DMS 273 treated with DMSO at 0.1 percent for 48 hours (cell line): ENCODE measurements at regions not wholly inside any gene's neighbourhood (a gene's known extent, or its start where the extent isn't known, plus 50 kb on each side); places are given as distances from the start of the nearest gene placed in this dataset.
A peak's percentile ranks its signal among the peaks of the same experiment; 100 is the strongest.
"Not testable (repeated sequence)": the region's sequence is repeated elsewhere in the genome, so short reads cannot be mapped to it uniquely, and the experiment has no call there.

Experiments used
- DNase-seq: peaks from one replicate; lab custom pipeline; 2025; lab: John Stamatoyannopoulos, UW

DNA sequence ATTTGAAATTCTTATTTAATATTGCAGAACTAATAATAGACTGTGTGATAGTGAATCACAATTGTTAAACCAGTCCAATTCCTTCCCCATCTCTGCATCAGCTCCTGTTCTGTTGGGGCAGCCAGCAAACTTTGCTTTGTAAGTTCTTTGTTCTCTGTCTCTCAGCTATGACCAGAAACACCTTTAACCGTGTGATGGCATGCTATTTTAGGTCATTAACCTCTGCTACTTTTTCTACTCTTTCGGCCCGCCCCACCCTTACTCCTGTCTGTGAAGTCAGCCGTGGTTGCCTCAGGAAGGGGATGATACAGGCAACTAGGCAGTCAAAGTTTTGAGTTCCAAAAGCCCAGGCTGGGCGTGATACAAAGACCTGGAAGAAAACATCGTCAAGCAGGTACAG lies 51.3 kb upstream of the EGFL6 start:
- no peak for DNase-seq

DNA sequence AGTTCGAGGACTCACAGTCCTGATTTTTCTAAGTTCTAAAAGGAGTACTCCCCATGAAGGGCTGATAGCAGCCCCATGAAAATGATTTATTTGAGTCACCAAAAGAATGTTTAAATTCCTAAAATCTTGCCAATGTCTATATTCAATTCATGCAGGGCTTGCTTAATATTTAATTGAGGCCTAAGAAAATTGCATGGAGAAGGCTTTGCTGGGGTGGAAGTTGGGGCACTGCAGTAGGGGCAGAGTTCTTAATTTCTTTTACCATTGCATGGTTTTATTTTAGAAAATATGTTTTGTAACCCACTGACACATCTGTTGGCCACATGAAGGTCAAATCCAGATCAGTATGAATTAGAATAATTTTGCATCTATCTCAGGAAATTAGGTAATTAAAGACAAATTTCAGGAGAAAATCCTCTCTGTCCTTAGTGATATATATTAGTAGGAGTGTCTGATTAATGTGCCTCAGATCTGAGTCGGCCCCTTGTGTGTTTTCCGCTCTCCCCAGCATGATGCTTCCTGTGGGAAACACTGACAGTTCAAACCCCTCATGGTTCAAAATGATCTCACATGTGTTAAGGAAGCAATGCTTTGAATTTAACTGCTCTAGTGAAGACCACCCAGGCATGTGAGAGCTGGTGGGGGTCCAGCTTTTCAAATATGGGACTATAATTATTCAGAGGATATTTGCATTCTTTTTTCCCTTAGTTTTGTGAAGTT lies 54.0 kb upstream of the EGFL6 start:
- DNase-seq = no peak

DNA sequence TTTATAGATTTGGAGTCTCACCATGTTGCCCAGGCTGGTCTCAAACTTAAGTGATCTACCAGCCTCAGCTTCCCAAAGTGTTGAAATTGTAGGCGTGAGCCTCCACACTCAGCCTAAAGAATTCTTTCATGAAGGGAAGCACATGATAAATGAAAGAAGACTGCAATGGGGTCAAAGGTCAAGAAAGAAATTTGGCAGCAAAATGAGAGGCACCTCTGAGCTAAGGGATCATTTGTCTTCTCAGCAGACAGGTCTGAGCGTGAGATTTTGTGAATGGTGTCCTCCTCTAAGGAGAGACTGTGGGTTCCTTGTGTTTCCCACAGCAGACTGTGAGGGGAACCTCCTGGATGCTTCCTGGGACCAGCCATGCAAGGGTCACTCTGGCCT lies 57.5 kb upstream of the EGFL6 start:
- no peak for DNase-seq

DNA sequence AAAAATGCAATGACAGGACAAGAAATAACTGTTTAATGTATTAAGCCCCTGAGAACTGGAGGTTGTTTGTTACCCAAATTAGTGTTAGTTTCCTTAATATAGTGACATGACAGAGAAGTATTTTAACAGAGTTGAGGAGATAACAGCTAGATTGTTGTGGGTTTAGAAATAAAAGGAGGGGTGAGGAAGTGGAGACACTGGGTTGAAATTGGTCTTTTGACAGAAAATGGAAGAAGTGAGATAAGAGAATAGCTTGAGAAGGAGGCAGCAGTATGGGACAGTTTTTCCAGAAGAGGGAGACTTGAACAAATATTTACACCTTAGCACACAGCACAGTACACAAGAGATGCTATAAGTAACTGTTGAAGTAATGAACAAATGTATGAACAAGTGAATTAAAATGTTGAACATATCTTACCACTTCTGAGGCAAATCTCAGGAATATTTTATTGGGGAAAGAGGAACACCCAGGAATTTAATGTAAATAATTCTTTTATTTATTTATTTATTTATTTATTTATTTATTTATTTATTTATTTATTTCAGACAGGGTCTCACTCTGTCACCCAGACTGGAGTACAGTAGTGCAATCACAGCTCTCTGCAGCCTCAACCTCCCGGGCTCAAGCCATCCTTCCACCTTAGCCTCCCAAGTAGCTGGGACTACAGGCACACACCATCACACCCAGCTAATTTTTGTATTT lies 58.0 kb upstream of the EGFL6 start:
- no peak for DNase-seq

DNA sequence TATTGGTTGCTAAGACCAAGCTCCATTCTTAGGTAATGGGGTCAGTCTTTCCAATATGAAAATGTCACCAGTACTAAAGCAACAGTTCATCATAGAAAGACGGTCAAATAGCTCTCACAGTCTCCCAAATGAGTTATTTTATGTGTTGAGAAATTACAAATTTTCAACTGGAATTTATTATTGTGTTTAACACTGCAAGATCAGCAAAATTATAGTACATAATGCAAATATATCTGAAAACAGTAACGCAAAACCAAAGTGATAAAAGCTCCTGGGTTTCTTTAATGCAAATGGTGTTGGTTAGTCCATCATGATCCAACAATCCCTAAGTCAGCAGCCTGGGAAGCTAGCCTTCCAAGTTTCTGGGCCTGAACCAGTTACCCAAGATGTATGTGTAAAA lies 61.5 kb upstream of the EGFL6 start:
- DNase-seq = no peak

DNA sequence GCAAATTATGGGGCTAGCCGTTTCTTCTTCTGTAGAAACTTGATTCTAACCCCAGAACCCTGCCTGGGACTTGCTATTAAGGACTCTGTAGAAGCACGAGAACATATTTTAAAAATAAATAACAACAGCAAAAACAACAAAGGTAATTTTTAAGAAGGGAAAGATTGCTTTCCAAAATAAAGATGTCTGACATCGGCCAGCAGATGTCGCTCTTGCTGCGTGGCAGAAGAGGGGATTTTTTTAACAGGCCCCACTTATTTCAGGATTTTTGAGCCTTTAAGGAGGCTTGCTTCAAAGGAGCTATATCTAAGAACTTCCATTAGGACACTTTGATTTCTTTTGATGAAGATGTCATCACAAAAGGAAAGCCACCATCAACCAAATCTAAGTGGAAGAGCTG lies 62.8 kb upstream of the EGFL6 start:
- DNase-seq = no peak

DNA sequence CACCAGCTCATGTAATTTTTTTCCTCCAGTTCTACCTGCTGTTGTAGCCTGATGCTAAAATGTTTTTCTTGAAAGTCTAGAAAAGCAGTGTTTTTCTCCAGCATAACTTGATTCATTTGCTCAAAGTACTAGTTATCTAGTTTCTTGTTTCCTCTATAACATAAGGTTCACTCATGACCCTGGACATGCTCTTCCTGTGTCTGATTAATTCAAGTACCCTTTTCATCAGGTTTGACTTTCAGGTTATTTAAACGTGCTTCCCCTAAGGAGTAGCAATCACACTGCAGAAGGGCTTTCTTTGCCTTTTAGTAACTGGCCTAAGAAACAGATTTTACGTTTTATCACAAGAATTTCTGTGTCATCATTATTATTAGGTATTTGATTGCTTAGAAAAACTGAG lies 66.8 kb upstream of the EGFL6 start:
- DNase-seq = no peak

DNA sequence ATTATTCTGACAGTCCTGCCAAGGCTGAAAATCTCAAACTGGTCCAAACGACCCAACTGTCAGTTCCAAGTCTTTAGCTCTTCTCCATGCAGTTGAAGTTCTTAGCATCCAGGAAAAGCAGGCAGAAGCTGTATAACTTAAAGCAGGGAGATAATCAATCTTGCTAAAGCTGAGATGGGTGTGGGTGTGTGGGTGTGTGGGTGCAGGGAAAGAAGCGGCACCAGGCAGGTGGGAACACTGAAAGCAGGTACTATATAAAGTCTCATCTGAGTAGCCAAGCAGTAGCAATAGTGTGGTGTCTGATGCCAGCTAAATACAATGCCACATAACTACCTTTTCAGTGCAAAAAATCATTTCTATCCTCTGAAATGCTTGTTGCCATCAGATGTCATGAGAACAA lies 69.7 kb upstream of the EGFL6 start:
- DNase-seq = no peak

DNA sequence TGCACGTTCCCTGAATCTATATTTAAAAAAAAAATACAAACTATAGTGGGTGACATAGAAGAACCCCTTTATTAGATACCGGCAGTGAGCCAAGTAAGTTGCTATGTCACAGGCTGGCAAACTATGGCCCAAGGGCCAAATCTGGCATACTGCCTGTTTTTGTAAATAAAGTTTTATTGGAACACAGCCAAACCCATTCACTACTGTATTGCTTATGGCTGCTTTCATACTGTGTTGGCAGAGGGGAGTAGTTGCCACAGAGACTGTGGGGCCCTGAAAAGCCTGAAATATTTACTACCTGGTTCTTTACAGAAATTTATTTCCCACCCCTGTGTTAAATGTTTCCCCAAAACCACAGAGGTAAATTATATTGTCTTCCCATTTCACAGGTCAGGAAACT lies 71.2 kb upstream of the EGFL6 start:
- no peak for DNase-seq

DNA sequence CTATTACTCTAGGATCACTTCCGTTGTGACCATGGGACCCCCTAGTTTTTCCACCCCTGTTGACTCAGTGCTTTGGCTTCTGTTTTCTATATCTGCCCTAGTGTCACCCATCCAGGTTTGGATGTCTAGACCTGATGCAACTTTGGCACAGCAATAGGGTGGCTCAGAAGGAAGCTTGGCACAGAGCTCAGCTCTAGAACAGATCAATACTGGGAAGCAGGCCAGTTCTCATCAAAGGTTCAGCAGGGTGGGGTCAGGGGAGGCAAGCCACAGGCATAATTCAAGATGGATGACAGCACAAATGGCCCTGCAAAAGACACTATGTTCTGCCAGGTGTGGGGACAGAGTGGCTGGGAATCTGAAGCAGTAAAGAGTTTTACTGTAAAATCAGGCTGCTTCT lies 74.2 kb upstream of the EGFL6 start:
- no peak for DNase-seq

DNA sequence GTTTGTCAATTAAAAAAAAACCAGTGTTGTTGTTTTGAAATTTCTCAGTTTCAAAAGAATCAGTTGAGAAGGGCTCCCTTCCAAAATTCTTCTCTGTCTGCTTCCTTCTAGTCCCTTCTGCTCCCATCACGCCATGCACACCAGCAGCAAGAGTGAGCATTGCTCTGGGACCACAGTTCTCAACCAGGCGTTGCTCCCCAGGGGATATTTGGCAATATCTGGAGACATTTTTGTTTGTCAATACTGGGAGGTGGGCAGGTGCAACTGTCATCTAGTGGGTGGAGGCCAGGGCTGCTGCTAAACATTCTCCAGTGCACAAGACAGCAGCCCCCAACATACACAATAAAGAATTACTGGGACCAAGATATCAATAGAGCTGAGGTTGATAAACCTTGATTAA lies 74.8 kb upstream of the EGFL6 start:
- no peak for DNase-seq

DNA sequence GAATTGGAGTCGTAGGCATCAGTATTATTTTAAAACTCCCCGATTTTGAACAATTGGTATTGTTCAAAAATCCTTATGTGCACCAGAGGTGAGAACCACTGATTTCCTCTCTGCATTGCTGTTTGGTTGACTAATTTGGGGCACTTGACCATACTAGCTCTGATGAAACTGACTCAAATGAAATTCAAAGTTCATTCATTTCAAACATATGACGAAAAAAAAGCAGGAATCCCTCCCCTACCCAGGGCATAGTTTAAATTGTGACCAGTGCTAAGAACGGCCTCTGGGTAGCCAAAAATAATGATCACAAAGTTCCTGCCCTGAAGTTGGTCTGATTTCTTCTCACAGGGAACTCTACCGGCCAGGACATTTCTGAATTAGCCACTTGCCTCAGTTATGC lies 75.7 kb upstream of the EGFL6 start:
- no peak for DNase-seq

DNA sequence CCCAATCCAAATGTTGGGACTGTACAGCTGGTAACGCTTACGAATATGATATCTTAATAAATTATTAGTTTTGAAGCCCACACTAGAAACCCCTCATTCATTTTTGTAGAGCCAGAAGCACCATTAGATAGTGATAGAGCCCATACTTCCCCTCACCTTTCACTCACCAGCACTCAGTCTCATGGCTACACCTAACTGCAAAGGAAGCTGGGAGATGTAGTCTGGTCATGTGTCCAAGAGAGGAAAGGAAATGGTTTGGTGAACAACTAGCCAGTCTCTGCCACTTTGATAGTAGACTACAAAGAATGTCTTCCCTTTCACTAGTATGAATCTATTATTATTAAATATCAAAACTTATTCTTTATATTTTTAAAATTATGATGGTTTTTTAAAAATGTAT lies 77.1 kb upstream of the EGFL6 start:
- DNase-seq = no peak

DNA sequence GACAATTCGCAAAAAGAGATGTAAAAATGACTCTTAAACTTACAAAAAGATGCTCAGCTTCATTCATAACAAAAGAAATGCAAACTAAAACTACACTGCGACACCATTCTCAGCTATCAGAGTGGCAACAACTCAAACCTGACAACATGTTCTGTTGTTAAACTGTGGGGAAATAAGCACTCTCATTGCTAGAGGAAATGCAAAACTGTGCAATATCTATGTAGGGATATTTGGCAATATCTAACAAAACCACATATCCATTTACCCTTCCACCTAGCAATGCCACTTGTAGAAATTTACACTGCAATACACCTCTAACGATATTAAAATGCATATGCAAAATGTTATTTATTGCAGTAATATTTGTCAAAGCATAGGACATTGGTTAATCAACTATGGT lies 78.3 kb upstream of the EGFL6 start:
- no peak for DNase-seq

DNA sequence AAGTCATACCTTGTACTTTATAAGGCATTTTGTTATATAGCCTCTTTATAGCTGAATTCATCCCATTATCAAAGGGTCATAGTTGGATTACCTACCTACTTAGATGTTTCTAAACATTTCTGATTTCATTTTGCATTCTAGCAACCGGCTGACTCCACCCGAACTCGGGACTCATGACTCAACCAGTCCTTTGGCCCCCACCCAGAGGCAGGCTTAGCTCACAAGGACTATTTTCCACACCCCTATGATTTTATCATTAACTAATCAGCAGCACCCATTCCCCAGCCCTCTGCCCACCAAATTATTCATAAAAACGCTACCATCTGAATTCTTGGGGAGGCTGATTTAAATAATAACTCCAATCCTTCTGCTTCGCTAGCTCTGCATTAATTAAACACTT lies 79.9 kb upstream of the EGFL6 start:
- DNase-seq = no peak

DNA sequence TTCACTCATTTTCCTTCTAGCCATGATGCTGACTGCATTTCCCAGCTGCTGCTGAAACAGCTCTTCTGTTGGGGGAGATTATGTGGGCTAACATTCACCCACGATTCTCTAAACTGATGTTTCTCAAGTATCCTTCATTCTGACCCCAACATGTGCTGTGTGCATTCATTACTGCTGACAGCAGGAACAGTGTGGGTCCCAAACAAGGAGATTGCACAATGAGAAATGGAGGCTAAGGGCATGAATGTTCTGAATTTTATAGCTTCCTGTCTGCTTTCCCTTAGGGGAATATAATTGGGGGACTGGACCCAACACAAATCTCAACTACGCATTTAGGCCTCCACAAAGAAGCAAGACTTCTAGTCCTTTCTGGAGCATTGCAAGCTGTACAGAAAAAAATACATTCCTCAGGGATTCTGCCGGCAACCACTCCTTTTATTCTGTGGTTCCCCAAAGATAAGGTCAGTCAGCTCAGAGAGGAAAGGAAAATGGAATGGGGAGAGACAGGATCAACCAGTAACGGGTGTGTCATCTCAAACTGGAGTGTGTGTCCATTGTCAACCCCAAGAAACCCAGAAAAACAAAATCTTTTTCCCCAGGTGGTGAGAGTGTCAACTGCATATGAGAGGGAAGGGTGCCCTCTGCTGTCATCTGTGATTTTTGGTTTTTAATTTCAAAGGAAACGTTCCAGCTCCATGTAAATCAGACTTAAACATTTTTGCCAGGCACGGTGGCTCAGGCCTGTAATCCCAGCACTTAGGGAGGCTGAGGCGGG lies 81.5 kb upstream of the EGFL6 start:
- DNase-seq = peak; percentile 63

DNA sequence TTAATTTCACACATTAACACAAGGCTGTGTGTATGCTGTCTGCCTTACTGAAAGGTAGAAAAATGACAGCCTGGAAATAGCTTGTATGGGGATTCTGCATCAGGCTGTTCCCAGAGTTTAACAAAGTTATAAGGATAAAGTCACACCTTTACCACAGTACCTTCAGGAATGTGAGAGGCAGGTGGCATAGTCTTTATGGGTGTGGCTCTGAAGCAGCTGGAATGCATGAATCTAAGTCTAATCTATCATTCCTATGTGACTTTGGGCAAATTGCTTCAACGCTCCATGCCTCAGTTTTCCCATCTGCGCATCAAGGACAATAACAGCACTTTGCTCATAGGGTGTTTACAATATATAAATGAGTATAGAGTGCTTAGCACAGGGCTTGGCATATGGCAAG lies 84.2 kb upstream of the EGFL6 start:
- no peak for DNase-seq

DNA sequence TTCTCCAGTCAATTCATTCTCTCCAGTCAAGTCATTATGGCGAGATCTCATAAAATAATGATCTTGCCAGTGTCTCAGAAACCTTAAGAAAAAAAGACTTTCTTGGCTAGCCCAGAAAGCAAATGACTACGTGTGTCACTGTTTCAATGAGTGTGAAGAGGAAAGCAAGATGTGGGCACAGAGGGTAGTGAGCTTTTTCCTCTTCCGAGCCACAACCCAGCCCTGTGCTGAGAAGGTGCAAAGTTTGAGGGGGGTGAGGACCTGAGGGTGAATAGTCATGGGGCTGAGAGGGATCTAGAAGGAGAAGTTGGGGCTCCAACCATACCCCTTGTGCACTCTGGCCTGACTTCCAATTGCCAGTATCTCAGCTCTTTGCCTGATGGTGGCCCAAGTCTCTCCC lies 85.6 kb upstream of the EGFL6 start:
- DNase-seq = no peak

DNA sequence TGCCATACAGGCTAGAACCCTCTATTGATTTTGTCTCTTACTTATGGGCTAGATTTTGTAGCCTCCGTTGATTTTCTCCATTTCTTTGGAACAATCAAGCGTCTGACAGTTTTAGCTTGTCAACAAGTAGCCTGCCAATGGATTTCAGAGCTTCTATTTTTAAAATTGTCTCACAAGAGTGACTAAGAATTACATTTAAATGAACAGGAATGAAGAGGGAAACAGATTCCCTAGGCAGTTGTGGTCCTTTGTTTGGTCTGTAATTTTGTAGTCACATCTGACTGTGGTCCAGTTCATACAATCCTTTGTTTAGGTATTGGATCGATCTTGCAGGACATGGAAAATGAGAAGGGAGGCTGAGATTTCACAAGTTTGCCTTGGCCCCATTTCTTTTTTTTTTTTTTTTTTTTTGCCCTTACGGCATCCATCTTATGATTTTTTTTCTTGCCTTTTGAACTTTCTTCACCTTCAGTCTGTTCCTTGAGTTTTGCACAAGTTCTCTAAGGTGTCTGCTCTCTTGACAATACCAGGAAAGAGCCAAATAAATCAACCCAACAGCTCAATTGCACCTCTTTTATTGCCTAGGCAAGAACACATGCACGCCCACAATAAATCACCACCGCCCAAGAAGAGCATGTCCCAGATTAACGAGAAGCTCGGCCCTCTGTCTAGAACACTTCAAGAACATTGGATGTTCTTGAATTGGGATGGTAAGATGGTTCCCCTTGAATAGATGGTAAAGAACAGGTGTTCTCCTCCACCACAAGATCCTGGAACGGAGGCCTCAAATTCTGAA lies 86.5 kb upstream of the EGFL6 start:
- DNase-seq = no peak

DNA sequence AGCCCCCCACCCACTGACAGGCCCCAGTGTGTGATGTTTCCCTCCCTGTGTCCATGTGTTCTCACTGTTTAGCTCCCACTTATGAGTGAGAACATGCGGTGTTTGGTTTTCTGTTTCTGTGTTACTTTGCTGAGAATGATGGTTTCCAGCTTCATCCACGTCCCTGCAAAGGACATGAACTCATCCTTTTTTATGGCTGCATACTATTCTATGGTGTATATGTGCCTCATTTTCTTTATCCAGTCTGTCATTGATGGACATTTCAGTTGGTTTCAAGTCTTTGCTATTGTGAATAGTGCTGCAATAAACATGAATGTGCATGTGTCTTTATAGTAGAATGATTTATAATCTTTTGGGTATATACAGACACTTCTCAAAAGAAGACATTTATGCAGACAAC lies 88.6 kb upstream of the EGFL6 start:
- DNase-seq = not testable (repeated sequence)

DNA sequence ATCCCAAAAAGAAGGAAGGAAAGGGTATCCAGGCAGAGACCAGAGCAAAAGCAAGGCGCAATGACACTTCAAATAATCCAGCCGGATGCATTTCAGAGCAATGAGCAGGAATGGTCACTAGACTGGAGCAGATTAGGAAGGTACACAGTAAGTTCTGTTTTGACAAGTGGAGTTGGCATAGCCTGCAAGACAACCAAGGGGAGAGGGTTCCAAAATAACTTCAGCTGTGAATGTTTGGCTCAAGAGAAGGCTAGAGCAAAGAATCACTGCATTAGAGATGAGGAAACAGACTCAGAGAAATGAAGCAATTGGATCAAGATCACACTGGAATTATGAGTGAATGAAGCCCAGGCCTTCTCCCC lies 90.0 kb upstream of the EGFL6 start:
- DNase-seq = no peak

DNA sequence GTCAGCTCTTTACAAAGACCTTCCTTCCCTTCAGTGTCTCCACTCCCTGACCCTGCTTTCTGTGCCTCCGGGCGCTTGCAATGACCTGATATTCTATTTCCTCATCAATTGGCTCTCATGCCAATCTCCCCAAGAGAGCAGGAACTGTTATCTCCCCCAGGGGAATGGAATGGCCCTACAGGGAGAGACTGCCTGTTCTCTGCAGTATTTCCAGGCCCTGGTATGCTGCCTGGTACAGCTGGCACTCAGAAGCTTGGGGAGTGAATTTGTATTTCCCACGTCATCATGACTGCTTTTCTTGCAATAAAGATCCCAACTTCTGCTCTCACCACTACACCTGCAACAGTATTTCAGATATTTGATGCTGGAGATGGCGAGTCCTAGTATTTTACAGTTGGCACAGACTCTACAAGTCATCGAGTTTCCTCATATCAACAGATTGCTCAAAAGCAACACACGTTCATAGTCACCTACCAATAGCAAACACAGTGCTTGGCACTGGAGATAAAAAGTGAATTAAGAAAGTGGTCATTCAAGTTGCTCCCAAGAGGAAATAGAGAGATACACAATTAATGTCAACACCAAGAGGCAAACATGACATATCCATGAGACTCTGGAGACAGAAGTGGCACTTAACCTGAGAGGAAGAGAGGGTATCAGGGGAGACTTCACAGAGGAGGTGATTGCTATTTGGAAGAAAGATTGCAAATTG lies 90.5 kb upstream of the EGFL6 start:
- DNase-seq = no peak
